ENCODE measurements at regions not wholly inside any gene's neighbourhood (a gene's known extent, or its start where the extent isn't known, plus 50 kb on each side); places are given as distances from the start of the nearest gene placed in this dataset.

- TF ChIP-seq GATA2 (IDR thresholded peaks at IDR 0.05; ENCODE audit: low read depth, low read length) (peak; percentile 46), GATA3 (IDR thresholded peaks at IDR 0.05; ENCODE audit: low read depth, low read length) (no peak)
Measured at GRCh38 chr17:33447090-33447489, 154.0 kb upstream of the ASIC2 start.
